Stimulated activated CD4-positive, alpha-beta T cell treated with anti-CD3 and anti-CD28 coated beads, Interleukin-4, amount 100 ng/mL, for 48 hours (primary cell): ENCODE measurements at regions not wholly inside any gene's neighbourhood (a gene's known extent, or its start where the extent isn't known, plus 50 kb on each side); places are given as distances from the start of the nearest gene placed in this dataset.

Experiments
- DNase-seq, 2 donors: peaks; one replicate each; pipeline ENCODE4 v3.0.0-alpha.2; 2020; ENCODE audit warnings: low read depth in 2 of 2

DNA sequence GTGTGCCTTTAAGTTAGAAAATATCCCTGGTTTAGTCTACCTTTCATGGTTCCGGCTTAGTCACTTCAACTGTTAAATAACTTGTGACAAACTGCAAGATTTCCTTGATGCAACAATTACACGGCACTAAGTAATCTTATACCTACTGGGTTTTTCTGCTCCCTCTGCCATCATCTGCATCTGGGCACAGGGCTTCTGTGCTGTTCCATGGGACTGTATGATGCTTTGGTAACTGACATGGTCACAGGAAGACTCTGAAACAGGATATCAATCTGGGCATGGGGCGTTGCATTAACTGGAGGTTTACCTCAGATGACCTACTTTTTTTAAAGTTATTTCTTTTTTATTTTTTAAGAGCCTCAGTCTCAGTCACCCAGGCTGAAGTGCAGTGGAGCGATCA is 365.4 kb downstream of the SS18 start:
- no peak for DNase-seq

GRCh38 chr18:25724121-25724520 is 366.3 kb downstream of the SS18 start:
- no peak for DNase-seq

- no peak for DNase-seq
These were observed 361.1 kb upstream of the ZNF521 start for GRCh38 chr18:25713103-25713502.

DNA sequence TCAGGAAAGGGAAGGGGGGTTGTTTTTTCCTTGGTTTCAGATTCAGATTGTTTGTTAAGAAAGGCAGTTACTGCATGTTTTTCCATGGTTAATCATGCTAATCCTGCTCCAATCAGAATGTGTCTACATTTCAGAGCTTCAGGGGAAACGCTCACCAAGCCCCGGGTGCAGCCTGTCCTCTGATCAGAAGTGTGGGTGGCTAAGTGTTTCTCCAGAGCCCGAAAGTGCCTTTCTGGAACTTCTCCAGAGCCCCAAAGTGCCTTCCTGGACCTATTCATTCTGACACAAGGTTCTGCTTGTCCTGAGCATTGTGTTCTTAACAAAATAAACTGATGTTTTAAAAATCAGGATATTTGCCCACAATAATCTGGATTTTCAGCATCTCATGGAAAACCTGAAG is 359.0 kb upstream of the ZNF521 start:
- DNase-seq = no peak

DNA sequence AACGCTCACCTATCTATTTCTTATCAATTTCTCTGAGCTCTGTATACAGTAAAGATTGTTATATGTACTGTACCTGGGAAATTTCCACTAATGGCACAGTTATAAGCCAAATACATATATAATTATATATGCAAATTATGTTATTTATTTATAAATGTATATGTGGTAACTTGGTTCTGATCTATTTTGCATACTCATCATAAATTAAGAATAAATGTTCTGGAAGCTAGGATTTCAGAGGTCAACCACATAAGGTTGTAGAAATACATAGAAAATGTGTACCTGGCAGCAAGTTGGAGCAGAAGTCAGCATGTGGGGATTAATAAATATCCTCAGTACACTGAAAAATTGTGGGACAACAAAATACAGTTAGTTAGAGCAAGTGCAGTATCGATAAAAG is 353.7 kb upstream of the ZNF521 start:
- DNase-seq = no peak

DNA sequence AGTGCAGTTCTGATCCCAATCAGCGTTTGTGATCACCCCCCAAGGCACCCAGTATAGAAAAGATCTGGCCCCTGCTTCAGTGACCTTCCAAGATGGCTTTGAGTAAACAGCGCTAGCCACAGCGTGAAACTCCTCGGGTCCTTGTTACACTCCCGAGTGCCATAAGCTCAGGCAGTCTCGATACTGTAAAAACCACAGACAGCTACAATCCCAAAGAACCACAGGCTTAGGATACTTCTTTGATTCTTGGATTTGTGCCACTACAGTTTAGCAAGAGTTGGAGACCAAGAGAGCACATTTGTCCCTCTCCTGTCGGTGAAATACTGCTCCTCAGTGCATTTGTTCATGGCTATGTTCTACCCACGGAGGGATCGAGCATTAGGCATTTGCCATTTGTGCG is 352.5 kb upstream of the ZNF521 start:
- no peak for DNase-seq

DNA sequence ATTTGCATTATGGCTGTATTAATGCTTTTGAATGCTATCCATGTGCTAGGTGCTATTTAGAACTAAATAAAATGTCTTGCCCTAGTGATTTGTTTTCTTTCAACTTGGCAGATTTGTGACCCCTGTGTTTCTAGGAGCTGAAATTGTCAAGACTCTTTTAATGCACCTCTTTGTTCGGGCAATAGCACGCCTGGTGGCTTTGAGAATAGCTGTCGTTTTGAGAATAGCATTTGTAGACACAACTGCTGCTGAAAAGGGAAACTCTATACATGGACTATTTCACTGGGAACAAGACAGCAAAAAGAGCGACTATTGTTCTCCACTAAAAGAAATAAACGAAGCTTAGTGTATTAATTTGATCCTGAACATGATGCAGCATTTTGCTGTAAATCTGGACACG is 352.1 kb upstream of the ZNF521 start:
- no peak for DNase-seq

GRCh38 chr18:25701821-25702220 is 349.9 kb upstream of the ZNF521 start:
- DNase-seq = no peak

GRCh38 chr18:25686960-25687500 is 335.1 kb upstream of the ZNF521 start:
- DNase-seq = no peak

DNA sequence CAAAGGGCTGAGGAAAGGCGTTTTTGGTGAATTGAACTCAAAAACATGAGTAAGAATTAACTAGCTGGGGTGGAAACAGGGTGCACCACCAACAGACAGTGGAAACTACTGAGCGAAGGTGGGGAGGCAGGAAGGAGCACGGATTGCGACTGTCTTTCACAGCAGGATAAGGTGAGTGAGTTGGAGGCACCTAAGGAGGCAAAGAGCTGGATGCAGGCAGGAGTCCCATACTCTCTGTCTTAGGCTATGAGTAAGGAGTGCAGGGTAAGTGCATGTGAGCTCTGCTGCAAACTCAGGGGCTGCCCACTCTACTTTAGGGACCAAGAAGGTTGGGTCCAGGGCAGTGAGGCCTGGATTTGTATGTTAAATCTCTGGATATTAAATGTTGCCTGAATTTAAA is 333.1 kb upstream of the ZNF521 start:
- no peak for DNase-seq

DNA sequence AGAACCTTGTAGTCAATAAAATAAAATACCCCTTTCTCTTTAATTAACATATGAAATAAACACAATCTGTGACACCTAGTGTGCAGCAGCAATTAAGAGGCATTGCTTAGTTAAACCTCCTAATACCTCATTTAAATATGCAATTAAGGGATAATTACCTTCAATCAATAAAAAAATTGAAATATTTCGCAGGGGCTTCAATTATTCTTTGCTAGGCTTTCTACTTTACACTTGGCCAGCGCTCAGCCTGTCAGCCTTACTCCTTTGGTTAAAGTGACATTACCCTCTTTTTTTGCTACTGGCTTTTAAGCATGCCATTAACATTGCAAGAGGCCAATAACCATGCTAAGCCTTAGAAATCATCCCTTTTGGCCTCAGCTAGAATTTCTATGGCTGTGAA is 327.5 kb upstream of the ZNF521 start:
- no peak for DNase-seq

DNA sequence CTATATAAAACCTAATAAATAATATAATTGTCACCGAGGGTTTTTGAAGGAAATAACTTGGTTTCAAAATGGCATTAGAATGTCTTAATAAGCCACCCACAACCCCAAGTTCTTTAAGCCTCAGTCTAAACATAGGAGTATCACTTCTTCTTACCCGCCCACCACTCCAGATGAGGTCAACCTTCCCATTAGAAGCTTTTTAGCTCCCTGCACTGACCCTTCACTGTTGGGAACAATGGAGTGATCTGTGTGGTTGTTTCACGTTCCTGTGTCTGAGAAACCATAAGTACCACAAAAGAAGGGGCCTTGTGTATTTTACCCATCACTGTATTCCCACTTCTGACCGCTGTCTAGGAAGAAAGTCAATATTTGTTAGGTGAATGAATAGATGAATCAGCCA is 326.3 kb upstream of the ZNF521 start:
- DNase-seq = no peak

DNA sequence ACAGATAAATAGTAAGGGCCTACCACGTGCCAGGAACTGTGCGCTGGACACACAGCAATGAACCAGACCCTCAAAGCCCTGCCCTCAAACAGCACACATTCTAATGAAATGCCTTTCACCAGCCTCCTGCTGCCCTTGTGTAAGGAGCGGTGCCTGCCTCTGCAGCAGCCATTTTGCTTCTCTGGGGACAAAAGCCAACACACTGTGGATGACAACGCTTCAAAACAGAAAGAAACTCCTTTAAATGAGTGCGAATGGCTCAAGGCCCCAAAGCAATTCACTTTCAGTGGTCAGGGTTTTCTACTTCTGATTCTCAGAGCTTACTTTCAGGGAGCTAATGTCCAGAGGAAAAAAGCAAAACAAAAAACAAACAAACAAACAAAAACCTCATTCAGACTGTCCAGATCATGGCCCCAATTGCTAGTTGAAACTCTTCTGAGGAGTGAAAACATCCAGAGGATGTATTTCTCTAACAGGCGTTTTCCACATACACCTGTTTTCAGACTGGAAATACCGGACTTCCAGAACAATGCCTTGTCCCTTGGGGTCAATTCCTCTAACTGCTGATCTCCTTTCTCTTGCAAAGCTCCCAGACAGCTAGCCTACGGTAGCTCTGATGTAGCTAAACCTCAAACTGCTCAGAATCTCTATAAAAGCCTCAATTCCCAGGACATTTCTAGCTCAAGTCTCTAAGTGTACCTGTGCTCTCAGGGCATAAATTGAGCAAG is 323.3 kb upstream of the ZNF521 start:
- DNase-seq = no peak

DNA sequence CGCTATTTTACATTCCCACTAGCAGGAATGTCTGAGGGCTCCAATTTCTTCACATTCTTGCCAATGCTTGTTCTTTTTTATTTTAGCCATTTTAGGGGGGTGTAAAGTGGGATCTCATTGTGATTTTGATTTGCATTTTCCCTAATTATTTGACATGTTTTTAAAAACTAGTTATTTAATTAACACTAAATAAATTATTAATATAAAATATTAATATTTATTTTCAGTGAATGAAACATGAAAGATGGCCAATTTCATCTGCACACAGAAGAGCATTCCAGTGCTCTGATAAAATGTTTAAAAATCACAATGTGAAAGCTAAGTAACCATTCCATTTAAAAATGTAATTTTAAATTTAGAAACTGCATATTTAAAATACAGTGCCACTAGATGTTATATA is 322.2 kb upstream of the ZNF521 start:
- no peak for DNase-seq

DNA sequence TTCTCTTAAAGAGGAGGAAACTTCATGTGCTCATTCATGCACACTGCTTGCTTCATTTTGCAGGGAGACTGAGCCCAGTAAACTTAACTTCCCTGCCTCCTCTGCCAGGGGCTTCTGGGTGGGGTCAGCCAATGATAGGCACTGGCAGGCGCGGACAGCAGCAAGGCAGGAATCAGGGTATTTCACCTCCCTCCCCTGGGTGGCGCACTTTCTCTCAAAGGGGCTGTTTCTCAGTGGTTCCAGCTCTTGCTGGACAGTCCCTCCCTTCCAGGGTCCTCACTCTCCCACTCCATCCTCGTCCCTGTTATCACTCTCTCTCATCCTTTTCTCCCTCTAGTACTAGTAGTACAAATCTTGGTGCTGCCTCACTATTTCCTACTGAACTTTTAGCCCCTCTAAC is 320.5 kb upstream of the ZNF521 start:
- no peak for DNase-seq

DNA sequence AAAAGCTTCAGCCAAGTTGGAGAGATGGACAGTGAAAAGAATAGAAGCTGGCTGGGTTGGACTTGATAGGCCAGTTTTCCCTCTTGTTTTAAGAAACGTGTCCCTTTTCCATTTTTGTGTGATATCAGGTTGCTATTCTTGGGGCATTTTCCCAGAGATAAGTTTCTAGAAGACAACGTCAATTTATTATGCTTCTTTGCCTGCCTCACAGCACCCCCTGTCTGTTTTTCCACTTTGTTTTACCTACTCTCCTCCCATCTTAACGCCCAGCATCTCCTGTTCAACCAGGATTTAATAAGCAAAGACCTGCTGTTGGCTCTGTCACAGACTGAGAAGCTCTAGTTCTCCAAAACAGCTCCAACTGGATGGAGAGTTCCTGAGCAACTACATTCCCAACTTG is 317.8 kb upstream of the ZNF521 start:
- DNase-seq = no peak

GRCh38 chr18:25662272-25662671 is 310.3 kb upstream of the ZNF521 start:
- no peak for DNase-seq

DNA sequence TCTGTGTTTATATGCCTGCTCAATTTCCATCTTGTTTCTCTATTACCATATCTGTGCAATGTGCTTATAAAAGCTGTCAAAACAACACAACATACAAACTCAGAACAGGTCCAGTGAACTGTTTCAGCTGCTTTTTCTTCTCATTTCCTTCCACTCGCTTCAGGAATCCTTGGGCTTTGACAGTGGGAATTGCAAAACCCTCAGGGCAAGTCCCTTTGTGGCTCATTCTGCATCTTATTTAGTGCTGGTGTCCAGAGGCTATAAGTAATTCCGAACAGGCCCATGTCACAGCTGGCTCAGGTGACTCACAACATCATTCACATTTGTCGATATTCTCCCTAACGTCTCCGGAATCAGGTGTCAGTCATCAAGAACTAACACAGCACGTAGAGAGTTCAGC is 309.9 kb upstream of the ZNF521 start:
- DNase-seq = no peak

- no peak for DNase-seq
These were observed 307.6 kb upstream of the ZNF521 start for GRCh38 chr18:25659541-25659940.

- DNase-seq = no peak
These were observed 306.5 kb upstream of the ZNF521 start for GRCh38 chr18:25658476-25658875.

GRCh38 chr18:25651553-25651952 is 299.6 kb upstream of the ZNF521 start:
- DNase-seq = no peak

DNA sequence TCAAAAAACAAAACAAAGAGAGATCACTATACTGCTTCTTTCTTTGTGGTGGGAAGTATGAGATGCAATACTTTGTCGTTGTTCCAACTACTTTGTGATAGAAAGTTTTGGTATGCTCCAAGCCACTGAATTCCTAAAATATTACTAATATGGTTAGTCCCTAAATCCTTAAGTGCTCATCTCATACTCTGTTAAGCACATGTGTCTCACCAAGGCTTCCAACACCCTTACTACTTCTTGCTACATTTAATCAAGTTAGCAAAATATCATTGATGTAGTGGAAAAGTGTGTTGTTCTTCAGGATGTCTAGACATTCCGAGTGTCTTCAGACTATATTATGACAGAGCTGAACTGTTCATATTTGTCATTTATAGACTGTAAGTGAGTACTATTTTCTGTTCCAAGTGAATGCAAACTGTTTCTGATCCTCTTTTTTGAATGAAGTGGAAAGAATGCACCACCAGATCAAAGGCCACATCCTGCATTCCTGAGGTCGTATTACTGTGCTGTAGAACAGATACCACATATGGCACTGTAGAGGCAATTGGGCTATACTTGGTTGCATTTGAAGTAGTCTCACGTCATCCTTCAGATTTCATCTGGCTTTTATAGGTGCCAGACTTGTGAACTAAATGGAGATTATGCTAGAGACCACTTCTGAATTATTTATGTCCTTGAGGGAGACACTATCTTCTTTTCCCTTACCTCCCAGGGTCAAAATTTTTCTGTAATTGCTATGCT is 298.4 kb upstream of the ZNF521 start:
- no peak for DNase-seq

DNA sequence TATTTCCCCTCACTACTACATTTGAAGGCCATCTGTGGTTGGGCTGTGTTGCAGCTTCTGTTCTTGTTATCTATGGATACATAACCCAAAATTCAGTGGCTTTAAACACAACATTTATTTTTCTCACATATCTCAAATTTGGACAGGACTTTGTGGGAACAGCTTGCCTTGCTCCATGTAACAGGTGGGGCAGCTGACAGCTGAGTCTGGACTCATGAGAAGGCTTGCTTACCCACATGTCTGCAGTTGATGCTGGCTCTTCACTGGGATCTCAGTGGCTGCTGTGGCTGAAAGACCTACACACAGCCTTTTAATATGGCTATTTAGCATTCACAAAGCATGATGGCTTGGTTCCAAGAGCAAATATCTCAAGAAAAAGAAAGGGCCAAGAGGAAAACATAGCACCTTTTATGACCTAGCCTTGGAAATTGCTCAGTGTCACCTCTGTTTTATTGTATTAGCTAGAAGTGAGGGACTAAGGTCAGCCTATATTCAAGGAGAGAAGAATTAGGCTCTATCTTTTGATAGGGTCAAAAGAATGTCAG is 296.8 kb upstream of the ZNF521 start:
- DNase-seq = no peak
